ENCODE measurements at regions not wholly inside any gene's neighbourhood (a gene's known extent, or its start where the extent isn't known, plus 50 kb on each side); places are given as distances from the start of the nearest gene placed in this dataset.

DNA sequence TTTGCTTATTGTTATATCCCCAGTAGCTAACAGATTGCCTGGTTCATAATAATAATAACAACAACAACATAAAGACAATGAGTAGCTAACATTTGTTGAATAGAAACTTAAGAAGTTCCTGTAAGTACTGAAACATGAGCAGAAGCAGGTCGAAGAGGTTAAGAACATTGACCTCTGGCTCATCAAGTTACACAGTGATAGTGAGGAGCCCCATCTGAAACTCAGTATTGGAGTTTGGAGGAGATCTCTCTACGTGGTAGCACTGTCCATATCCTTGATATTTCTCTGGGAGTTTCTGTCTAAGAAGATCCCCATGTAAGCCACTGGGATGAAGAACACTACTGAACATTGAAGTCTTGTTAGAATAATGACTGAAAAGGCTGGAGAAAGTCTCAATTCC is 600.4 kb downstream of the RFPL4B start:
- TF ChIP-seq GABPA (IDR thresholded peaks at IDR 0.05 in 1 of 2, conservative IDR thresholded peaks at IDR 0.05 in 1 of 2) (no peak), HNF4A (conservative IDR thresholded peaks at IDR 0.05) (no peak), RAD21 (IDR thresholded peaks at IDR 0.05) (no peak), TAF1 (conservative IDR thresholded peaks at IDR 0.05) (no peak), SP1 (IDR thresholded peaks at IDR 0.05) (no peak), YY1 (IDR thresholded peaks at IDR 0.05) (no peak), RXRA (IDR thresholded peaks at IDR 0.05) (no peak), JUND (IDR thresholded peaks at IDR 0.05) (no peak)
- TF ChIP-seq, protein P1, sequence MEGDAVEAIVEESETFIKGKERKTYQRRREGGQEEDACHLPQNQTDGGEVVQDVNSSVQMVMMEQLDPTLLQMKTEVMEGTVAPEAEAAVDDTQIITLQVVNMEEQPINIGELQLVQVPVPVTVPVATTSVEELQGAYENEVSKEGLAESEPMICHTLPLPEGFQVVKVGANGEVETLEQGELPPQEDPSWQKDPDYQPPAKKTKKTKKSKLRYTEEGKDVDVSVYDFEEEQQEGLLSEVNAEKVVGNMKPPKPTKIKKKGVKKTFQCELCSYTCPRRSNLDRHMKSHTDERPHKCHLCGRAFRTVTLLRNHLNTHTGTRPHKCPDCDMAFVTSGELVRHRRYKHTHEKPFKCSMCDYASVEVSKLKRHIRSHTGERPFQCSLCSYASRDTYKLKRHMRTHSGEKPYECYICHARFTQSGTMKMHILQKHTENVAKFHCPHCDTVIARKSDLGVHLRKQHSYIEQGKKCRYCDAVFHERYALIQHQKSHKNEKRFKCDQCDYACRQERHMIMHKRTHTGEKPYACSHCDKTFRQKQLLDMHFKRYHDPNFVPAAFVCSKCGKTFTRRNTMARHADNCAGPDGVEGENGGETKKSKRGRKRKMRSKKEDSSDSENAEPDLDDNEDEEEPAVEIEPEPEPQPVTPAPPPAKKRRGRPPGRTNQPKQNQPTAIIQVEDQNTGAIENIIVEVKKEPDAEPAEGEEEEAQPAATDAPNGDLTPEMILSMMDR (IDR thresholded peaks at IDR 0.05; ENCODE audit: low read depth, low read length, missing input control), result no peak
- TF ChIP-seq, protein P2, sequence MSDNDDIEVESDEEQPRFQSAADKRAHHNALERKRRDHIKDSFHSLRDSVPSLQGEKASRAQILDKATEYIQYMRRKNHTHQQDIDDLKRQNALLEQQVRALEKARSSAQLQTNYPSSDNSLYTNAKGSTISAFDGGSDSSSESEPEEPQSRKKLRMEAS (IDR thresholded peaks at IDR 0.05), result no peak
- TF ChIP-seq, protein P3, sequence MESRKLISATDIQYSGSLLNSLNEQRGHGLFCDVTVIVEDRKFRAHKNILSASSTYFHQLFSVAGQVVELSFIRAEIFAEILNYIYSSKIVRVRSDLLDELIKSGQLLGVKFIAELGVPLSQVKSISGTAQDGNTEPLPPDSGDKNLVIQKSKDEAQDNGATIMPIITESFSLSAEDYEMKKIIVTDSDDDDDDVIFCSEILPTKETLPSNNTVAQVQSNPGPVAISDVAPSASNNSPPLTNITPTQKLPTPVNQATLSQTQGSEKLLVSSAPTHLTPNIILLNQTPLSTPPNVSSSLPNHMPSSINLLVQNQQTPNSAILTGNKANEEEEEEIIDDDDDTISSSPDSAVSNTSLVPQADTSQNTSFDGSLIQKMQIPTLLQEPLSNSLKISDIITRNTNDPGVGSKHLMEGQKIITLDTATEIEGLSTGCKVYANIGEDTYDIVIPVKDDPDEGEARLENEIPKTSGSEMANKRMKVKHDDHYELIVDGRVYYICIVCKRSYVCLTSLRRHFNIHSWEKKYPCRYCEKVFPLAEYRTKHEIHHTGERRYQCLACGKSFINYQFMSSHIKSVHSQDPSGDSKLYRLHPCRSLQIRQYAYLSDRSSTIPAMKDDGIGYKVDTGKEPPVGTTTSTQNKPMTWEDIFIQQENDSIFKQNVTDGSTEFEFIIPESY (IDR thresholded peaks at IDR 0.05), result no peak
- TF ChIP-seq, protein P4, sequence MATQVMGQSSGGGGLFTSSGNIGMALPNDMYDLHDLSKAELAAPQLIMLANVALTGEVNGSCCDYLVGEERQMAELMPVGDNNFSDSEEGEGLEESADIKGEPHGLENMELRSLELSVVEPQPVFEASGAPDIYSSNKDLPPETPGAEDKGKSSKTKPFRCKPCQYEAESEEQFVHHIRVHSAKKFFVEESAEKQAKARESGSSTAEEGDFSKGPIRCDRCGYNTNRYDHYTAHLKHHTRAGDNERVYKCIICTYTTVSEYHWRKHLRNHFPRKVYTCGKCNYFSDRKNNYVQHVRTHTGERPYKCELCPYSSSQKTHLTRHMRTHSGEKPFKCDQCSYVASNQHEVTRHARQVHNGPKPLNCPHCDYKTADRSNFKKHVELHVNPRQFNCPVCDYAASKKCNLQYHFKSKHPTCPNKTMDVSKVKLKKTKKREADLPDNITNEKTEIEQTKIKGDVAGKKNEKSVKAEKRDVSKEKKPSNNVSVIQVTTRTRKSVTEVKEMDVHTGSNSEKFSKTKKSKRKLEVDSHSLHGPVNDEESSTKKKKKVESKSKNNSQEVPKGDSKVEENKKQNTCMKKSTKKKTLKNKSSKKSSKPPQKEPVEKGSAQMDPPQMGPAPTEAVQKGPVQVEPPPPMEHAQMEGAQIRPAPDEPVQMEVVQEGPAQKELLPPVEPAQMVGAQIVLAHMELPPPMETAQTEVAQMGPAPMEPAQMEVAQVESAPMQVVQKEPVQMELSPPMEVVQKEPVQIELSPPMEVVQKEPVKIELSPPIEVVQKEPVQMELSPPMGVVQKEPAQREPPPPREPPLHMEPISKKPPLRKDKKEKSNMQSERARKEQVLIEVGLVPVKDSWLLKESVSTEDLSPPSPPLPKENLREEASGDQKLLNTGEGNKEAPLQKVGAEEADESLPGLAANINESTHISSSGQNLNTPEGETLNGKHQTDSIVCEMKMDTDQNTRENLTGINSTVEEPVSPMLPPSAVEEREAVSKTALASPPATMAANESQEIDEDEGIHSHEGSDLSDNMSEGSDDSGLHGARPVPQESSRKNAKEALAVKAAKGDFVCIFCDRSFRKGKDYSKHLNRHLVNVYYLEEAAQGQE (IDR thresholded peaks at IDR 0.05), result no peak
